Mesendoderm (in vitro differentiated cells): ENCODE measurements at regions not wholly inside any gene's neighbourhood (a gene's known extent, or its start where the extent isn't known, plus 50 kb on each side); places are given as distances from the start of the nearest gene placed in this dataset.

ENCODE experiments used
- DNase-seq: peaks from one replicate; pipeline ENCODE4 v3.0.0; 2013
- H2AK5ac ChIP-seq: 2 replicates; pipeline ENCODE4 v1.6.1; 2013; ENCODE audit warnings: low read length, inconsistent platforms
- H2BK120ac ChIP-seq: 2 replicates; pipeline ENCODE4 v1.6.1; 2013; ENCODE audit warnings: low read depth, mild to moderate bottlenecking, low read length, moderate library complexity, mixed read lengths
- H2BK15ac ChIP-seq: replicated peaks from 2 replicates; pipeline ENCODE4 v1.6.1; 2013; ENCODE audit warnings: low read depth, mild to moderate bottlenecking, moderate library complexity
- H2BK5ac ChIP-seq: 2 replicates; pipeline ENCODE4 v1.6.1; 2013; ENCODE audit warnings: low read length, inconsistent platforms
- H3K18ac ChIP-seq: 2 replicates; pipeline ENCODE4 v1.6.1; 2013; ENCODE audit warnings: mild to moderate bottlenecking, low read length, mixed read lengths
- H3K23ac ChIP-seq: one replicate; pipeline ENCODE4 v1.6.1; 2013; ENCODE audit warnings: low read length
- H3K27ac ChIP-seq: 2 replicates; pipeline ENCODE4 v1.5.1; 2013; ENCODE audit warnings: low read depth, mild to moderate bottlenecking, inconsistent platforms, low read length, moderate library complexity
- H3K27me3 ChIP-seq: 2 replicates; pipeline ENCODE4 v1.6.1; 2013; ENCODE audit warnings: low read length, control low read depth, mild to moderate bottlenecking, inconsistent platforms; ENCODE audit not compliant: insufficient read depth, poor library complexity
- H3K36me3 ChIP-seq: 2 replicates; pipeline ENCODE4 v1.6.1; 2013; ENCODE audit warnings: low read length, inconsistent platforms; ENCODE audit not compliant: control insufficient read depth, insufficient read depth
- H3K4ac ChIP-seq: one replicate; pipeline ENCODE4 v1.6.1; 2013; ENCODE audit warnings: low read depth, mild to moderate bottlenecking, low read length, moderate library complexity
- H3K4me1 ChIP-seq: 2 replicates; pipeline ENCODE4 v1.6.1; 2013; ENCODE audit warnings: low read depth, low read length, inconsistent platforms; ENCODE audit not compliant: control insufficient read depth
- H3K4me2 ChIP-seq: 2 replicates; pipeline ENCODE4 v1.6.1; 2013; ENCODE audit warnings: low read length
- H3K4me3 ChIP-seq: 2 replicates; pipeline ENCODE4 v1.5.1; 2013; ENCODE audit warnings: mild to moderate bottlenecking, low read length
- H3K56ac ChIP-seq: one replicate; pipeline ENCODE4 v1.6.1; 2013; ENCODE audit warnings: low read length
- H3K79me1 ChIP-seq: 2 replicates; pipeline ENCODE4 v1.6.1; 2013; ENCODE audit warnings: low read length, inconsistent platforms
- H3K79me2 ChIP-seq: 2 replicates; pipeline ENCODE4 v1.6.1; 2013; ENCODE audit warnings: mild to moderate bottlenecking, low read length; ENCODE audit not compliant: control insufficient read depth, insufficient read depth
- H3K9ac ChIP-seq: 2 replicates; pipeline ENCODE4 v1.6.1; 2013; ENCODE audit warnings: low read length, inconsistent platforms
- H4K5ac ChIP-seq: one replicate; pipeline ENCODE4 v1.6.1; 2013; ENCODE audit warnings: low read length
- H4K8ac ChIP-seq: one replicate; pipeline ENCODE4 v1.6.1; 2013; ENCODE audit warnings: low read depth, mild to moderate bottlenecking, control low read depth, low read length, moderate library complexity
- WGBS: extraction: QIAGEN DNeasy Blood & Tissue Kit; methylation state at CpG from one replicate; pipeline ENCODE4 v1.1.7; 2013; ENCODE audit warnings: low lambda C conversion rate, missing lambda C conversion rate; ENCODE audit not compliant: insufficient coverage; ENCODE audit errors: extremely low coverage; 5-methylcytosine and 5-hydroxymethylcytosine counted together

DNA sequence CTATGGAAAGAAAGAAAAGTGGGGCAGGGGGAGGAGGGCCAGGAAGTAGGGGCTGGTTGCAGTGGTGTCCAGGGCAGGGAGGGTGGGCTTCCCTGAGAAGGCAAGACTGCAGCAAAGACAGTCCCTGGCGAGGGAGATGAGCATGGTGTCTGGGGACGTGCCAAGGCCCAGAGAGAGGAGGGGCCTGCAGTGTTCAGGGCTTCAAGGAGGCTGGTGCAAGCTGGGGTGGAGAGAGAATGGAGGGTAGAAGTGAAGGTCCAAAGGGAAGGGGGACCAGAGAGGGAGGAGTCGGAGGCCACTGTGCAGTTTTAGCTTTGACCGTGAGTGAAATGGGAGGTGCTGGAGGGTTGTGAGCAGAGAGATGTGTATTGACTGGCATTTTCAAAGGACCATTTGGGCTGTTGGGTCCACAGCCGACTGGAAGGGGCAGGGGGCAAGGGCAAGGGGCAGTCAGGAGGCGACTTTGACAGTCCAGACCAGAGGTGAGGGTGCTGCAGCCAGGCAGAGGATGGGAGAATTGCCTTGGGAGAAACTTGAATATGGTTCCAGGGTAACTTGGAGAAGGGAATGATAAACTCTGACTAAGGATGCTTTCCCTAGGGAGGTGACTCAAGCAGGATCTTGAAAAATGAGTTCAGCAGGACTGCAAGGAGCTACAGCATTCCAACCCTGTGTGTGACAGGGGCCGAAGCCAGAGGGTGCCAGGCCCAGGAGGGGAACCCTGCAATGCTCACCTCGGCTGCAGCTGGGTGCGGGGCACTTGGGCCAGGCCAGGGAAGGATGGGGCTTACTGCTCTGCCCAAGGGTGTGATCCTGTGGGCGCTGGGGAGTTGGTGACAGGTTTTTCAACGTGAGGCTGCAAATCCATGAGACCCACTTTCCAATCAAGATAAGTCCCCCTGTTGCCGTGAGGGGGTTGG lies 177.1 kb upstream of the HAAO start:
- H2BK120ac ChIP-seq, result no peak overlapping the region
- H3K4me3 ChIP-seq, result no peak overlapping the region
- no peak overlapping the region for H3K56ac ChIP-seq
- no peak overlapping the region for H2BK5ac ChIP-seq
- no peak overlapping the region for H3K4ac ChIP-seq
- no CpG with 5 or more reads among the region's 12 CpGs for WGBS
- H3K36me3 ChIP-seq, result no peaks in the 10 kb centered on the region
- H3K4me2 ChIP-seq, result no peak overlapping the region
- no peaks in the 10 kb centered on the region for H3K79me2 ChIP-seq
- no peak overlapping the region for H3K23ac ChIP-seq
- no peaks in the 10 kb centered on the region for H3K79me1 ChIP-seq
- no peak overlapping the region for H4K5ac ChIP-seq
- no peak for DNase-seq
- no peak overlapping the region for H2BK15ac ChIP-seq
- H4K8ac ChIP-seq, result no peak overlapping the region
- H3K9ac ChIP-seq, result no peak overlapping the region
- H2AK5ac ChIP-seq, result no peak overlapping the region
- no peaks in the 10 kb centered on the region for H3K27me3 ChIP-seq
- no peak overlapping the region for H3K27ac ChIP-seq
- H3K18ac ChIP-seq, result no peak overlapping the region
- H3K4me1 ChIP-seq, result no peaks in the 10 kb centered on the region

DNA sequence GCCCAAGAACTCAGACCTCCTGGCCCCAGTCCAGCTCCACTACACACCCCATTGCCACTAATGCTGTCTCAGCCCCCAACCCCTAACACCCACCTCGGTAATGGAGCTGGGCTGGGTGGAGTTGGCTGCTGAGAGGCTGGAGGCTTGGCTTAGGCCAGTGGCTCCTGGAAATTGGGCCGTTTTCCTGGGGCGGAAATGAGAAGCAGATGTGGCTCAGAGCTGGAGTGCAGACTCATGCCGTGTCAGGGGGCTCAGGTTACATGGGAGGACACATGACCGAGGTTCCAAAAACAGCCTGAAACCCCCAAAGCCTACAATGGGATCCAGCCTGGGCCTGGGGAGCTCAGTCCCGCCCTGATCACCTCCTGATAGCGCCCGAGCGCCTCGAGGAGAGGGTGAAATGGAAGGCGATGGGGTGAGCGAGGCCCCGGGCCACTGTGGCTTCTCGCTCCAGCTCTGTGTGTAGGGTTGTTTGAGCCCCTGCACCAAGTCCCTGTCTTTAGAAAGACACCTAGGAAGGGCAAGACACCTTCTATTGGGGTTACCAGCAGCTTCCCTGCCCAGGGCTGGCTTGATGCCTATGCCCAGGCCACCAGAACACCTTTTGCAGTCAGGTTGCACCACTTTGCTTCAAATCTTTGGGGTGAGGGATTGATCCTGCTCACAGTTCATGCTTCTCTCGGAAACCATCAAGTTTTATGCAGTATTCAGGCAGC lies 175.7 kb upstream of the HAAO start:
- no peak overlapping the region for H2BK120ac ChIP-seq
- no peak for DNase-seq
- H3K18ac ChIP-seq, result no peak overlapping the region
- no peak overlapping the region for H4K8ac ChIP-seq
- WGBS, result no CpG with 5 or more reads among the region's 15 CpGs
- no peak overlapping the region for H3K9ac ChIP-seq
- H3K56ac ChIP-seq, result no peak overlapping the region
- no peaks in the 10 kb centered on the region for H3K79me2 ChIP-seq
- no peak overlapping the region for H2AK5ac ChIP-seq
- no peak overlapping the region for H3K4me2 ChIP-seq
- H3K27ac ChIP-seq, result no peak overlapping the region
- H3K4me3 ChIP-seq, result no peak overlapping the region
- H2BK5ac ChIP-seq, result no peak overlapping the region
- no peak overlapping the region for H3K23ac ChIP-seq
- no peaks in the 10 kb centered on the region for H3K79me1 ChIP-seq
- H4K5ac ChIP-seq, result no peak overlapping the region
- peaks cover under 1% of the 10 kb centered on the region for H3K4me1 ChIP-seq
- no peaks in the 10 kb centered on the region for H3K27me3 ChIP-seq
- H3K4ac ChIP-seq, result no peak overlapping the region
- H2BK15ac ChIP-seq, result no peak overlapping the region
- no peaks in the 10 kb centered on the region for H3K36me3 ChIP-seq

- H3K18ac ChIP-seq, result no peak overlapping the region
- no peaks in the 10 kb centered on the region for H3K79me1 ChIP-seq
- H3K56ac ChIP-seq, result no peak overlapping the region
- H3K4ac ChIP-seq, result no peak overlapping the region
- H4K5ac ChIP-seq, result no peak overlapping the region
- no peak overlapping the region for H3K23ac ChIP-seq
- no peak for DNase-seq
- no peak overlapping the region for H3K4me2 ChIP-seq
- no peak overlapping the region for H3K9ac ChIP-seq
- no peak overlapping the region for H3K27ac ChIP-seq
- no peak overlapping the region for H2BK120ac ChIP-seq
- H3K4me1 ChIP-seq, result peaks cover 5% of the 10 kb centered on the region
- no peak overlapping the region for H2BK15ac ChIP-seq
- no peak overlapping the region for H4K8ac ChIP-seq
- no peak overlapping the region for H2AK5ac ChIP-seq
- H2BK5ac ChIP-seq, result no peak overlapping the region
- H3K79me2 ChIP-seq, result no peaks in the 10 kb centered on the region
- H3K4me3 ChIP-seq, result no peak overlapping the region
- no CpG with 5 or more reads among the region's 5 CpGs for WGBS
- no peaks in the 10 kb centered on the region for H3K36me3 ChIP-seq
- no peaks in the 10 kb centered on the region for H3K27me3 ChIP-seq
These were observed 173.5 kb upstream of the HAAO start for GRCh38 chr2:42965910-42966309.

DNA sequence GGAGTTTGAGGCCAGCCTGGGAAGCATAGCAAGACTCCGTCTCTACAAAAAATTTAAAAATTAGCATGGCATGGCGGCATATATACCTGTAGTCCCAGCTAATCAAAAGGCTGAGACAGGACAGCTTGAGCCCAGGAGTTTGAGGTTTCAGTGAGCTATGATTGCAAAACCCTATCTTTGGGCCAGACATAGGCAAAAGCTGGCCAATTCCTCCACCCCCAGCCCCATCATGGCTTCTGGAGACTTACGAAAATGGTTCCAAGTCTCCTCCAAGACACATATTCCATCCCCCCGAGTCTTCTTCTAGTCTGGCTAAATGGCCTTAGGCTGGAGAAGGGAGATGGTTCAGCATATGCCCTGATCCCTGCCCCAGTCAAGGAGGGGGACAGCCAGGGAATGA lies 172.8 kb upstream of the HAAO start:
- Histone ChIP-seq H3K4me2 (no peak overlapping the region), H2BK5ac (no peak overlapping the region), H3K23ac (no peak overlapping the region), H3K4me3 (no peak overlapping the region), H3K79me1 (no peaks in the 10 kb centered on the region), H2AK5ac (no peak overlapping the region), H2BK15ac (no peak overlapping the region), H3K4me1 (peaks cover 5% of the 10 kb centered on the region), H4K8ac (no peak overlapping the region), H2BK120ac (no peak overlapping the region), H3K56ac (no peak overlapping the region), H3K79me2 (no peaks in the 10 kb centered on the region), H3K9ac (no peak overlapping the region), H3K4ac (no peak overlapping the region), H3K36me3 (no peaks in the 10 kb centered on the region), H3K27me3 (no peaks in the 10 kb centered on the region), H4K5ac (no peak overlapping the region), H3K18ac (no peak overlapping the region), H3K27ac (no peak overlapping the region)
- WGBS, result no CpG with 5 or more reads among the region's 4 CpGs
- DNase-seq, result no peak

- Histone ChIP-seq H3K56ac (no peak overlapping the region), H3K18ac (no peak overlapping the region), H3K79me1 (no peaks in the 10 kb centered on the region), H3K27me3 (no peaks in the 10 kb centered on the region), H3K27ac (no peak overlapping the region), H3K4me3 (no peak overlapping the region), H3K4me1 (peaks cover 5% of the 10 kb centered on the region), H2BK120ac (no peak overlapping the region), H3K4me2 (no peak overlapping the region), H3K79me2 (no peaks in the 10 kb centered on the region), H2BK15ac (no peak overlapping the region), H4K5ac (no peak overlapping the region), H3K23ac (no peak overlapping the region), H2AK5ac (no peak overlapping the region), H3K36me3 (no peaks in the 10 kb centered on the region), H3K9ac (no peak overlapping the region), H3K4ac (no peak overlapping the region), H2BK5ac (no peak overlapping the region), H4K8ac (no peak overlapping the region)
- WGBS, result no CpG with 5 or more reads among the region's 6 CpGs
- DNase-seq, result no peak
These were observed 172.2 kb upstream of the HAAO start for GRCh38 chr2:42964439-42965083.
